Hippocampal formation (tissue), 2 donors: ENCODE measurements at regions not wholly inside any gene's neighbourhood (a gene's known extent, or its start where the extent isn't known, plus 50 kb on each side); places are given as distances from the start of the nearest gene placed in this dataset.
"Not testable (repeated sequence)": the region's sequence is repeated elsewhere in the genome, so short reads cannot be mapped to it uniquely, and the experiment has no call there.

Source experiments
- DNase-seq, 2 donors: peaks; one replicate each; lab custom pipeline; 2025; lab: John Stamatoyannopoulos, UW

DNA sequence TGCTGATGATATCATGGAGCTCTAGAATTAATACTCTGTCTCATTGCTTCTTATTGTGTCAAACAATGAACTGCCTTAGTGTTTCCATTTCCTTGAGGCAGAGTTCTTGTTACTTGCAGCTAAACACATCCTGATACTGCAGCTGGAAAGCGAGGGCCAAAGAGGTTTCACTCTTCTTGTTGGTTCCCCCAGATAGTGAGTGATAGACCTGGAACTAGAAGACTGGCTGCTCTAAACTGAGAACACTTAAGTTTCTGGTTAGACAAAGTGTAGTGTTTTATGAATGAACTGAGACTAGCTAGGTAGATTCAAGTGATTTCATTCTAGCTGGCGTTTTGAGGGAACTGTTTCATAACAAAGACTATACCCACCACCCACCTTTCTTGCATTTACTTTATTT is 321.7 kb downstream of the TXNL1 start:
- no peak for DNase-seq

DNA sequence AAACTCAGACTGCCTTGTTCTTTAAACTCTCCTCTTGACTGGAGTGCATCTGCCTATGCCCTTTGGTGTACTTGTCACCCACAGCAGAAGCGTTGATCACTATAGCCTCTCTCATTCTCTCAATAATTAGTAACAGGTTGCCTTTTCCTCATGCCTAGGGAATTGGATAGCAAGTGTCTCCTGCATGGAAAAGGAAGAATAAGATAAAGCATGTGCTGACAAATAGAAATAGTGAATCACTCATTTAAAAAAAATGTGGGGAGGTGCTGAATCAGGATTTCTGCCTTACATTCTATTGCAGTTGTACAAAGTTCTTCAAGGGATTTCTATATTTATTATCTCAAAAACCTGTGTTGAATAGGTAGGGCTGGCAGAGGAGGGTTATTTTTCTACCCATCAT is 323.0 kb downstream of the TXNL1 start:
- no peak for DNase-seq

DNA sequence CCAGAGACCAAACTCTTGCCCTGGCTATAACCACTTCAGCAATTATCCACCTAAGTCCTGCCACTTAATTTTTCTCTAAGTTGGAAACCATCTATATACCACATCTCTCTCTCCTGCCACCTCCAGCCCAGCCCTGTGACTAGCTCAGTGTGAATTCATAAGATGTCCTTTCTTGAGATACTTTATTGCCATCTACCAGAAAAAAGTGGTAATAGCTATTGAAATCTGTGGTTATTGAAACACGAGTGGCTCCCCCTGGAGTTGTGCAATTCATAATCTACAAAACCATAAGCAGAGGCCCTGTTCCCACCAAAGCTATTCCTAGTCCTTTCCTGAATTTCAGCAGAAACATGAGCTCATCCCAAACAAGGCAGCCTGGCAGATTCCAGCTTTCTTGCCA is 324.0 kb downstream of the TXNL1 start:
- DNase-seq, result peak in 1 of 2 donors; percentile 42

DNA sequence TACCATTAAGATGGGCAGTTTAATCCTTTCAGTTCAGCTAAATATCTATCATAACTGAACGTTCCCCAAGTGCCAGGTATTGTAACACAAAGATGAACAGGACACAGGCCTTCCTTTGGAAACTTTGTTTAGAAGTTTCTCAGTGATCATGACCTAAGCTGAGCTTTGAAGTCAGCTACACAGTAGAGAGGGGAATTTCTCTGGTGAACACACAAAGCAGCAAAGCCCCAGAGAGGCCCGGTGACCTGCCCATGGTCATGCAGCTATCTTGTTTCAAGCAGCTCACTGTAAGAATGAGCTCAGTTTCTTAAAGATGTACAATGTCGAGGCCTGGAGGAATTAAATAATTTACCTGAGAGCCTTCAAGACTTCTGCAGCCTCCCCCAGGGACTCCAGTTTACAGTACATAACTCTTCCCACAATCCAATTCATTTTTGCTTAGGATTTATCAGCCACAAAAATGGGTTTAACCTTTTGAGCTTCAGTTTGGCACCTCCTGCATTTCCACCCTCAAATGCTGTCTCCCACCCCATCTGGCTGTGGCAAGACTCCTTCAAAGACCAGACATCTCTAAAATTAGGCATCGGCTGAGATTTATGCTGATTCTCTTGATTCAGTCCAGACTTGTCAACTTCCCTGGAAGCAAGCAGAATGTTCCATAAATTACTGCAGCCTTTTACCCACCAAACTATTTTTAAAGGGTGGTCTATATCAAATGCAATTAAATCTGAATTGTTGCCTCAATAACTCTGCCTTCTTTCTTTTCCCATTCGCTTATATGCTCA is 325.6 kb downstream of the TXNL1 start:
- DNase-seq, result no peak

DNA sequence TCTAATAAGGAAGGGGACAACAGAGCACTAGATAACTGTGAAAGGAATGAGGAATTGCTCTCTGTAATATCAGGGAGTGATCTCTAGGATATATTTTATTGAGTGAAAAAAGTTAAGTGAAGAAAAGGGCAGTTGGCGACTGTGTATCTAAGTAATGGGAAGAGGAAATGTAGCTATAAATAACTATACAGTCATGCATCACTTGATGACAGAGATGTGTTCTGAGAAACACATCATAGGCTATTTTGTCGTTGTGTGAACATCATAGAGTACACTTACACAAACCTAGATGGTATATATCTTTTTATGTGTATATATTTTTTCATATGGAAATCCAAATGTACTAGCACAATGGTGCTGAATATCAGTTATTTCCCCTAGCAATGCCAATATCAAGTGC is 329.3 kb downstream of the TXNL1 start:
- no peak for DNase-seq

DNA sequence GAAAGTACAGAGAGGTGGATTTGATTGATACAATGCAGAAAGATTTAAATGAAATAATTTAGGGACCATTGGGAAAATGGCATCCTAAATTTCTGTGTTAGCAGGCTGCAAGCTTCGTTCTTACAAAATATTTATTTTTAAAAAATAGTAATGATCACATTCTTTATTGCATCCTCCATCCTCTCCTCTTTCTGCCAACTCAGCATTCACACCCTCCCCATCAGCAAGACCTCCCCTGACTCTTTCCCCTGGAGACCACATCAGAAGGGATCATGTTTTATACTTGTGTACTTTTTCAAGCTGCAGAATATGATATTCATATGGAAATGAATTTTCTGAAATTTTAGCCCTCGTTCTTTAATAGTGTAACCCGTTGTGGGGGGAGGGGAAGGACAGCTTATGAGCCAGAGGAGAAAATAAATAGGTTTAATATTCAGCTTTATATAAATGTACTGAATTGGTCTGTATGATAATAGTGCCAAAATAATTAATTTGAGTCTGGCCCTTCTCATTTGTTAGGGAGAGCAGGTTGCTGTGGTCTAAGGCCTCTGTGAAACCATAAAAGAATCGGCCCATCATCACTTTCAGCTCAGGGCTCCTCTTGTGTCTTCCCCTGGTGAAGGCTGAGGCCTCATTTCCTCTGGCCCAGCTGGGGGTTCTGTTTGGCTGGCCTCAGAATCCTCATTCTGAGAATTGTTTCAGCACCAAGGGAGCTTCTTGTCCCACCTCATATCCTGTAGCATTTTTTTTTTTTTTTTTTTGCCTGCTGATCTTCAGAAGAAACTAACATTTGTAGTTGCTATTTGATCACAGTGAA is 330.8 kb downstream of the TXNL1 start:
- DNase-seq, result no peak

DNA sequence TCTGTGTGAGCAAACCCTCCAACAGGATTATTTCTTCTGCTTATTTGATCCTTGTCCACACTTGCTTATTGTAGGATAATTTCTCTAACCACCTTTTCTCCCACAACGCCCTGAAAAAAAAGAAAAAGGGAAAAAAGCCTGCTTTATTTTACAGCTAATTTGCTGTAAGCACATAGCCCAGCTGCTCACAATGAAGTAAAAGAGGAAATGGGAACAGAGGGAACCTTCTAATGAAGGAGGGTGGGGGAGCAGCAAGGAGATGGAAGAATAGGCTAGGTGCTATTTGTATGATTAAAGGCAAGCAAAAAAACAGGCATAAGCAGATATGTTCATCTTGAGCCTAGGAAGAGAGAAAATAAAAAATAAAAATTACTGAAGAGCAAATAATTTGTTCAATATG is 331.6 kb downstream of the TXNL1 start:
- no peak for DNase-seq

DNA sequence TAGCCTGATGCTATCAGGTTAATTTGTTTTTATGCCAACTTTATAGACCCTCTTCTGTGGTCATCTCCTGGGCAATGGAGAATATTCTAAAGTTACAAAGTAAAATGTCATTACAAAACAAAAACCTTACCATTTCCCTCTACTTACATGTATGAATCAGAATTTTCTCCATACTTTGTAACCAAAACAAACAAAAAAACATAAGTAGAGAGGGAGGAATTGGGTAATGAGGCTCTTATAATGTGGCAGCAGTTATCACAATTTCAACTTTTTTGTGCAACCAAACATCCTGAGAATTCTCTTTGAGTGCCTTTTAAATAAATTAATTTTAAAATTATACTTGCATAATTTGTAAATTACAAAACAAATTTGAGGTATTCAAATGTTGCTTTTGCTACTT is 332.8 kb downstream of the TXNL1 start:
- DNase-seq, result no peak

DNA sequence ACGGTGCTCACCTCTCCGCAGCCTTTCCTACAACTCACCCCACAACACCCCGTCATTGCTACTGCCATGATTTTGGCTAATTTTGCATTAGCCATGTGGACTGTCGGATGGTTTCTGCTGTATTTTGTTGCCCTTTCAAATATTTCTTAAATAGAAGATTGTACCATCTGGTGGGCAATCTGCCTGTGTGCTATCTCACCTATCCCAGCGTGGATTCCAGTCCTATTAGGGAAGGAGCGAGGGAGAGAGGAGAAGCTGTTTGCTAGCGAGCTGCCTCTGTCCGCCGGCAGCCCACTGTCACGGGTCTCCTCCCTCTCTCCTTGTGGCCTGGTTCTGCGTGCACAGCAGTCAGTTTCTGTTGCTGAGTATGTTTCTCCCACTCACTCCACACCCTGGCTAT is 336.2 kb downstream of the TXNL1 start:
- no peak for DNase-seq

DNA sequence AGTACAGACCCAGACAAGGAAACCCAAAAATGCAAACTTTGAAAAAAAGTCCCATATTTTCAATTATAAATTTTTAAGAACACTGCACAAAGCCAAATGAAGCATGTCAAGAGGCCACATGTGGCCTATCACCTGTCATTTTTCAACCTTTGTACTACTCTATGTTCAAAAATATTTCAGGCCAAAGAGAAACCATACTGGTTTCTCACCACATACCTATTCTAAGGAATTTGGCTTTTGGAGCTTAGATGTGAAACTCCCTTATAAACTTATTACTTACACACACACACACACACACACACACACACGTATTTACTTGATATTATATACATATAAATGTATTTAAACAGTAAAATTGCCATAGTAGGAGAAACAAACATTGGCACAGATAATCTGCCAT is 338.7 kb downstream of the TXNL1 start:
- no peak for DNase-seq

DNA sequence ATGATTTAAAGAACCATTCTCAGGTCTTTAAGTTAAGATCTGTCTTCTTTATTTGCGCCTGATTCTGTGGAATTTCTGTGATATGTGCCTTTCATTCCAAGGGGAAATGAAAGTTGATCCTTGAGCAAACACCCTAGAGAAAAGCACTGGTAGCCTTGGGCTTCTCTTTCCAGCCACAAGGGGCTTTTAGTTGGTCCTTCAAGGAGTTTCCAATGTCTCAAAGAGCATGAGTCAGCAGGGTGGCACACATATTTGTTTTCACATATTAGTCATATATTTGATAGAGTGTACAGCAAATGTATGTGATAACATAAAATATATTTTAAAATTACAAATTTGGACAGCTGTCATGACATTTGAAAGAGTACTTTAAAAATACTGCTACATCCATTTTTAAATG is 339.5 kb downstream of the TXNL1 start:
- no peak for DNase-seq

DNA sequence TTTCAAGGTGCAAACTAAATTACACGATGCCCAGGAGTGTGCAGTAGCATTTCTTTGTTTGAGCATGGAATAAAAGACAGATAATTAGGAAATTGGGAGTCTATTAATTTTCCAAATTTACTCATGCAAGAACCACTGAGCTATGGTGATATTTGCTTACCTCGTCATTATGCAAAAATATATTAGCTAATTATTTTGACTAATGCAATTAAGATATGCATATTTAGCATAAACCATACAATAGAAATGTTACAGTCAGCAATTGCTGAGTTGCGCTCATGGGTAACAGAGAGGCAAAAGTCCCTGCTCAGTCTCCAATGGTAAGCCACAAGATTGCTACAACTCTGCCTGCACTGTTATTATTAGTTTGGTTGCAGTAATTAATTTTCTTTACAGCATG is 342.0 kb downstream of the TXNL1 start:
- DNase-seq, result no peak

DNA sequence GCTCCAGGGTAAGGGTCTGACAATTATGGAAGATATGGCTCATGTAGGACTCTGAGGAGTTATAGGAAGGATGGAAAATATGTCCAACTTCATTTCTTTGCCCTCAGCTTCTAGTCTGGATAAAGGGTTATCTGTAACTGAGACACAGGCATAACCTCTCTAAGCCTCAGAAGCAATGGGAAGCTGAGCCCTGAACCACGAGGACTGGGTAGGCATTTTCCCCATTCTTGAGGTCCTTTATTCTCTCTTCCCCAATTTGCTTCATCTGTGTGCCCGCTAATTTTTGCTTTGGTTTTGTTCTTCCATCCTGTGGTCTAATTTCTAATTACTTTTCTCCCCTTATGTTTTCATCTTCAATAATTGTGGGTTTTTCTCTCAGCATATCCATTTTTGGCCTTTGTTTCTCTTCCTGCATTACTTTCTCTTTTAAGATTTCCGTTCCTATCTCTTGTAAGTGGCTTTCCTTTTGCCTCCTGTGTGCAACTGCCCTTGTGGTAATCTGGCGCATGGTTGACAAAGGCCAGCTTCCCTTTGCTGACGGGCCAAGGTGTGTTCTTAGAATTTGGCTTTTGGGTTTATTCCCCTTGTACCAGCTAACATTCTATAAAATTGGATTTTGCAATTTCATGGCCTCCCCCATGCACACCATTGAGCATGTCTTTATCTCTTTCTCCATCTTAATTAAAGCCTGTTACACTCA is 343.8 kb downstream of the TXNL1 start:
- DNase-seq, result no peak

DNA sequence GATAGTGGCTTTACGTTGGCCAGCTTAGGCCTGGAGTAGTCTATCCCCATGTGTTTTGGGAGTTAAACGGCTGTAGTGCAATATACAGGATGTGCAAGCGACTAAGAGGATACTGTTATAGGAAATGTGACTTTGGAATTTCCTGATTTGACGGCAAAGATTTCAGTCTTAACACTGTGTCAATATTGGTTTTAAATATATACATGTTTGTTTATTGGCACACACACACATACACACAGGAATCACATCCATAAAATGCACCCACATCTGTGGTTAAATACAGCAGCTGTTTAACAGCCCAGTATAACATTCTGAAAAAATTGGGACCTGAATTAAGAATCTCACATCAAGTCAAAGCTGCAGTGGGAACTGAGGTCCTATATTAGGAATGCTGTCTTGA is 347.1 kb downstream of the TXNL1 start:
- DNase-seq, result no peak

DNA sequence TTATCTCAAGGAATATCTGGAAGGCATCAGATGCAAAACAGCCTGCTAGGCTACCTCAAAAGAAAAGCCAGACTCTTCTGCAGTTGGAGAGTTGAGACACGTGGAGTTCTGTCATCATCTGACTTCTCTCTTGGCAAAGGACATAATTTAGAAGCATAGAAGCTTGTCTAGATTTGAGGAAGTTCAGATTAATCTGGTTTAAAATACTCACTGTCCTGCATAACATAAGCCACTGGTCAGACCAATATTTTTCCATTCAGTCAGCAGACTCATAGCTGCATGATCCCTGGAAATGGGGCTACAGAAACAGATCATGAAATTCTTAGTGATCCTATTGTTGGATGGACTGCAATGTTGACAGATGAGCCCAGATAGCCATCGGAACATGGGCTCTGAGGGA is 349.0 kb downstream of the TXNL1 start:
- DNase-seq, result no peak

DNA sequence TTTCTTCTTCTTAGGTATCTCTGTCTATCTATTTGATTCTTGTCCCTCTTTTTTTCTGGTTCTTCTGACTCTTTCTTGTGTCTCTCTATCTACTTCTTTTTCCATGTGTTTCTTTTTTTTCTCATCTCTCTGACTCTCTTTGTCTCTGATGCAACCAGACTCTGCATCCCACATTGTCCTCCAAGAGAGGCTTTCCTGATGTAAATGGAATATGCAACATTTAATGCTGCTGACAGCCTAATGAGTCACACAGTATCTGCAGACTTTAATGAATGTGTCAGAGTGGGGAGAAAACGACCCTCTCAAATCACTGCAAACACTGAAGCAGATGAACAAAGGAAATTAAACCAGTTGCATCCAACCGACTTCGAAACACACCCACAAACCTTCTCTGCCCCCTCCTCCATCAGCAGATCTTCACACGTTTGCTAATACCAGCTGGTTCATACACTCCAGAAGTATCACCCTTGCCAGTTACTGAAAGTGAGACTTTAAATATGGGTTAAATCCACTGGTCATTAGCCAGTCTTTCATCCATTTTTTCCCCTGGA is 351.5 kb downstream of the TXNL1 start:
- DNase-seq, result no peak

DNA sequence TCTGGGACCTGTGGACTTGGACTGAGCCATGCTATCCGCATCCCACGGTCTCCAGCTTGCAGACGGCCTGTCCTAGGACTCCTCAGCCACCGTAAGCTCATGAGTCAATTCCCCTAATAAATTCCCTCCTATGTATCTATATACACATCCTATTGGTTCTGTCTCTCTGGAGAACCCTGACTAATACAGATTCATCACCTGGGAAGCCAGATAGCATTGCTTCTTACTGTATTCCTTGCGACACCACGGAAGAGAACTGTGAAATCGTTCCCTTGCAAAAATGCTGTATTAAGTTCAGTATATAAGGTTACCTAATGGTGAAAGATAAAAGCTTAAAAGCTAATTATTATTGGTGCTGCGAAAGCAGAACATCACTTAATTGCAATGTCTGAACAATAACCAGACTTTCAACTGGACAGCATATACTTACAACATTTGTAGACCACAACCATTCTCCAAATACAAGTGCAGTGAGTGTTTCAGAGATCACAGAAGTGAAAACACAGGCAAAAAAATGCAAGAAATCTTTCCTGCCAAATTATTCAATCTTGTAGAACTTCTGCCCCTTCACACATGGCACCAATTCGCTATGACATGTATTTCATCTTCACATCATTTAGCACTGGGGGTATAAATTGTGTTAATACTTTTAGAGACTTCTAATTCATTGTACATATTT is 352.9 kb downstream of the TXNL1 start:
- no peak for DNase-seq

DNA sequence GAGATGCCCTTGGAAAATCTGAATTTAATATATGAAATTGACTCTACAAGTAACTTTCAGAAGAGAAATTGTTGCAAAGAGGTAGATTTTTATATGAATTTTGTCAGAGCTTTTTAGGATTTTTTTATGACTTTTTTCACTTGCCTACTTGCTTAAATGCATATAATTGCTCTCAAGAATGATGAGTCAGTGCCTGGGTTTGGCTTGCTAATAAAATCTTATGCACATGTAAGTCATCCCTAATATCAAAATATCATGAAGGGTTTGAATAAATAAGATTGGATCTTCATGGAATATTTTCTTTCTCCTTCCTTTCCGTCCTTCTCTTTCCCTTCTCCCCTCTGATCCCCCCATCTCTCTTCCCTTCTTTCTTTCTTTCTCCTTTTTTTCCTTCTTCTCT is 354.1 kb downstream of the TXNL1 start:
- DNase-seq, result no peak

DNA sequence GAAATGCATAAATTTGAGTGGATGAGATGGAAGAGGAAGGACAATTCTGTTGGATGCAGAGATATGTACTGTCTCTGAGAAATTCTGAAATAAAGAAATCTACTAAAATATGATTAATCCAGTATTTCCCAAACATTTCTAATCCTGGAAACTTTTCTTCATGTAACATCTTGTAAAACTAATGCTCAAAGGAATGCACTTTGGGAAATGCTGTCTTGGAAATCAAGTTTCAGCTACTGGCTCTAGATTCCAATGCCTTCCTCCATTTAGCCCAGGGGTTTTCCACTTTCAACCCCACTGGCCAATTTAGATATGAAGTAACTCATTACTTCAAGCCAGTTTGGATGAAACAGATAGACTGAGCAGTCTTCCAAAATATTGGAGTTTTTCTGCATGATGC is 355.1 kb downstream of the TXNL1 start:
- no peak for DNase-seq

DNA sequence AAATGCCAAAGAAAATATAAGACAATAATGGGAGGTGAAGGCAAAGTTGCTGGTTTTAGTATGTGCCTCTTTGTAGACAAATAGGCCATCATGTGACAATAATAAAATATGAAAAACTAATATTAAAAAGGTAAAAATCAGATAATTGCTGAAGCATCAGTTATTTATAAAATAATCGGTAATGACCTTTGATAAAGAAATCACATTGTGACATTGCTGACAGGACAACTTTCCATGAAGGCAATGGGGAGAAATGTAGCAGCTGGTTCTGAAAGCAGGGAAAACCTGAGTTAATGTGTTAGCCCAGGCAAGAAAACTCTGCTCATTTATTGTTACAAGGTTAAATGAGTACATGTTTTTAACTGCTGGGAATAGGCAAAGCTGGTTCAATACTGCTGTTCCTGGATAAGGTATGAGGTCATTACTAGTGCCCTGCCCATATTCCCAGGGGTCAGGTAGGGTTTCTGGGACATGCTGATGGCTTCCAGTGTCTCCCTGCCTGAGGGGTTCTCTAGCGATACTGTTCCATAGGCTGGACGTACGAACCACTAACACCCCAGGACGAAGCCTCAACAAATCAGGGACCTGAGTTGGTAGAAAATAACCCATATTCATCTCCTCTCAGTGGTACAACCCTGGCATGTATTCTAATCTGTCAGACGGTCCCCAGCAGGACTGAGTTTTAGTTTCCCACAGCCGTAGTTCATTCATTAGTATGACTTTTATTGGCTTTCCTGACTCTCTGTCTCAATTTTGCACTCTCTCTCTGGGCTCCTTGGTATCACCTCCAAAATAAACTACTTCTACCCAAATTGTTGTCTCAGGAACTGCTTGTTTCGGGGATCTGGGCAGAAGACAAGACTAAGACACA is 355.9 kb downstream of the TXNL1 start:
- DNase-seq, result no peak

DNA sequence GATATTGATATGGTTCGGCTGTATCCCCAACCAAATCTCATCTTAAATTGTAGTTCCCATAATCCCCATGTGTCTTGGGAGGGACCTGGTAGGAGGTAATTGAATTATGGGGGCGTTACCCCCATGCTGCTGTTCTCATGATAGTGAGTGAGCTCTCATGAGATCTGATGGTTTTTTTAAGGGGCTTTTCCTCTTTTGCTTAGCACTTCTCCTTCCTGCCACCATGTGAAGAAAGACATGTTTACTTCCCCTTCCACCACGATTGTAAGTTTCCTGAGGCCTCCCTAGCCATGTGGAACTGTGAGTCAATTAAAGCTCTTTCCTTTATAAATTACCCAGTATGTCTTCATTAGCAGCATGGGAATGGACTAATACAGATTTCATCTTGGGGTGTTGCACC is 358.6 kb downstream of the TXNL1 start:
- not testable (repeated sequence) for DNase-seq
